WERI-Rb-1 (cell line): ENCODE measurements at regions not wholly inside any gene's neighbourhood (a gene's known extent, or its start where the extent isn't known, plus 50 kb on each side); places are given as distances from the start of the nearest gene placed in this dataset.

Source experiments
- DNase-seq: peaks from one replicate; pipeline ENCODE4 v3.0.0-alpha.2; 2020
- H3K27ac ChIP-seq: fragments of 250-450 bp; sonication (Bioruptor Pico); 2 replicates; pipeline ENCODE4 v1.5.1; 2020; ENCODE audit warnings: mild to moderate bottlenecking, moderate library complexity
- H3K27me3 ChIP-seq: fragments of 250-450 bp; sonication (Bioruptor Pico); 2 replicates; pipeline ENCODE4 v1.5.1; 2021; ENCODE audit warnings: mild to moderate bottlenecking, low read depth, moderate library complexity; ENCODE audit not compliant: insufficient read depth, severe bottlenecking
- H3K36me3 ChIP-seq: fragments of 250-450 bp; sonication (Bioruptor Pico); 2 replicates; pipeline ENCODE4 v1.5.1; 2020; ENCODE audit warnings: mild to moderate bottlenecking, moderate library complexity
- H3K4me3 ChIP-seq: 2 replicates; pipeline ENCODE4 v1.5.1; 2011; ENCODE audit warnings: low read depth, mild to moderate bottlenecking, control low read depth, low read length
- H3K9me3 ChIP-seq: fragments of 250-450 bp; sonication (Bioruptor Pico); 2 replicates; pipeline ENCODE4 v1.5.1; 2021; ENCODE audit warnings: mild to moderate bottlenecking, moderate library complexity; ENCODE audit not compliant: severe bottlenecking
- CTCF ChIP-seq: IDR thresholded peaks from 2 replicates; pipeline ENCODE4 v1.5.1; 2011; ENCODE audit warnings: low read depth, mild to moderate bottlenecking, control low read depth, inconsistent platforms, low read length

GRCh38 chr1:112231331-112231730, 164.7 kb upstream of the CTTNBP2NL start:
- no peak for TF ChIP-seq CTCF
- H3K4me3 ChIP-seq, result no peak overlapping the region
- H3K27ac ChIP-seq, result no peak overlapping the region
- DNase-seq, result no peak
- no peaks in the 10 kb centered on the region for H3K36me3 ChIP-seq
- H3K9me3 ChIP-seq, result peaks cover 4% of the 10 kb centered on the region
- H3K27me3 ChIP-seq, result peaks cover 6% of the 10 kb centered on the region

- Histone ChIP-seq H3K27ac (no peak overlapping the region), H3K4me3 (no peak overlapping the region), H3K36me3 (no peaks in the 10 kb centered on the region), H3K27me3 (peaks cover 13% of the 10 kb centered on the region), H3K9me3 (peaks cover 4% of the 10 kb centered on the region)
- DNase-seq, result no peak
- TF ChIP-seq CTCF, result no peak
These were observed 163.2 kb upstream of the CTTNBP2NL start for GRCh38 chr1:112232848-112233247.

DNA sequence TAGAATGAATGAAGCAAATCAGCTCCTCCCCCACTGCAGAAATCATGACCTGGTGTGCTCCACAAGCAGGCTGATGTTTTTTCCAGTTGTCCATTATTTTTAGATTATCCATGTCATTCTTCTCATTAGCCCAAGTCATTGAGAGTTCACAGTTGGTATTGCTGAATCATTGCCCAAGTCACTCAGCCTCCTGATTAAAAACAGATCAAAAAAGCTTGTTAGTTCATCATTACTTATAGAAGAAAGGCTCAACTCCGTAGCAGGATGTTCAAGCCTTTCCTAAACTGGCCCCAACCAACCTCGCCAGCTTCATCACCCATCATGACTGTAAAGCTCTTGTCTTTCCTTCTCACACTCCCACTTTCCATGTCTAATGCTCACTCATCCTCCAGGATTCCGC, 161.3 kb upstream of the CTTNBP2NL start:
- H3K27me3 ChIP-seq, result peaks cover 20% of the 10 kb centered on the region
- TF ChIP-seq CTCF, result no peak

DNA sequence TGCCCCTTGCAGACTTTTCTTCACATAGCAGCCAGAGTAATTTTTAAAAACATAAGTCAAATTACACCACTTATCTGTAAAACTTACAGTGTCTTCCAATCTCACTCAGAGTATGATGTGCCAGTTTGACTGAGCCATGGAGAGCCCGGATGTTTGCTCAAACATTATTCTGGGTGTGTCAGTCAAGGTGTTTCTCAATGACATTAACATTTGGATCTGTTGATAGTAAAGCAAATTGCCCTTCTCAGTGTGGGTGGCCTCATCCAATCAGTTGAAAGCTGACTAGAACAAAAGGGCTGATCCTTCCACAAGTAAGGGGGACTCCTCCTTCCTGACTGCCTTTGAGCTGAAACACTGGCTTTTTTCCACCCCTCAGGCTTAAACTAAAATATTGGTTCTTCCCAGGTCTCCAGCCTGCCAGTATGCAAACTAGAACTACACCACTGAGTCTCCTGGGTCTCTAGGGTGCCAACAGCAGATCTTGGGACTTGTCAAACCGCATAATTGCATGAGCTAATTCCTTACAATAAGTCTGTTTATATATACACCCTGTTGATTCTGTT, 157.9 kb upstream of the CTTNBP2NL start:
- Histone ChIP-seq H3K36me3 (no peaks in the 10 kb centered on the region), H3K27ac (no peak overlapping the region), H3K4me3 (no peak overlapping the region), H3K9me3 (no peaks in the 10 kb centered on the region), H3K27me3 (peaks cover 22% of the 10 kb centered on the region)
- TF ChIP-seq CTCF, result no peak
- no peak for DNase-seq

More for the DNA sequence above, 161.3 kb upstream of the CTTNBP2NL start:
- H3K27ac ChIP-seq, result no peak overlapping the region
- no peak overlapping the region for H3K4me3 ChIP-seq
- no peaks in the 10 kb centered on the region for H3K36me3 ChIP-seq
- no peaks in the 10 kb centered on the region for H3K9me3 ChIP-seq
- DNase-seq, result no peak

- H3K9me3 ChIP-seq, result no peaks in the 10 kb centered on the region
- no peak for DNase-seq
- H3K36me3 ChIP-seq, result no peaks in the 10 kb centered on the region
- no peak overlapping the region for H3K27ac ChIP-seq
- peaks cover 31% of the 10 kb centered on the region for H3K27me3 ChIP-seq
- TF ChIP-seq CTCF, result no peak
- H3K4me3 ChIP-seq, result no peak overlapping the region
These were observed 156.2 kb upstream of the CTTNBP2NL start for GRCh38 chr1:112239683-112240330.

DNA sequence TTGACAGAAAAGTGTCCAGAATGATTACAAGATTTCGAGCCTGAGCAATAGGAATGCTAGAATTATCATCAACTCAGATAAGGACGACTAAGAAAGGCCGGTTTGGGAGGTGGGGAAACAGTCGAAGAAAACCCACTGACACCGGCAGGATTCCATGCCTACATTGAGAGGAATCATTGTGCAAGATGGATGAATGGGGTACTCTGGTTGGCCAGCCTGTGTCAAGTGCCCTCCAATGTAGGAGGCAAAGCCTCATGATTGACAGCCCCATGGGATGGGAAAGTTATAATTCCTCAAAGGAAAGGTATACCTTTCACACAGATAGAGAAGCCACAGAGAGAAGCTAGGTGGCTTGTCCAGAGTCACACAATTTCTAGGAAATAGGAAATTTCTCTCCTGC, 153.5 kb upstream of the CTTNBP2NL start:
- no peak for DNase-seq
- Histone ChIP-seq H3K9me3 (no peaks in the 10 kb centered on the region), H3K27ac (no peak overlapping the region), H3K4me3 (no peak overlapping the region), H3K27me3 (peaks cover 29% of the 10 kb centered on the region), H3K36me3 (no peaks in the 10 kb centered on the region)
- no peak for TF ChIP-seq CTCF
